AG09319 (cell line): ENCODE measurements at regions not wholly inside any gene's neighbourhood (a gene's known extent, or its start where the extent isn't known, plus 50 kb on each side); places are given as distances from the start of the nearest gene placed in this dataset.

Experiments used
- DNase-seq: peaks from one replicate; pipeline ENCODE4 v3.0.0-alpha.2; 2010; ENCODE audit warnings: low read depth; ENCODE audit errors: extremely low read depth
- CTCF ChIP-seq: IDR thresholded peaks from 2 replicates; pipeline ENCODE4 v1.5.1; 2011; ENCODE audit warnings: low read depth, mild to moderate bottlenecking, inconsistent platforms, low read length, moderate library complexity

GRCh38 chr15:85865070-85865684 lies 70.5 kb upstream of the KLHL25 start:
- no peak for DNase-seq
- peak; percentile 58 for TF ChIP-seq CTCF

- no peak for TF ChIP-seq CTCF
- no peak for DNase-seq
Measured at GRCh38 chr15:85867250-85867649, 72.5 kb upstream of the KLHL25 start.

- no peak for TF ChIP-seq CTCF
- DNase-seq: no peak
Measured at GRCh38 chr15:85869124-85869523, 74.4 kb upstream of the KLHL25 start.

- TF ChIP-seq CTCF: no peak
- DNase-seq: no peak
Measured at GRCh38 chr15:85870216-85871014, 75.7 kb upstream of the KLHL25 start.

GRCh38 chr15:85871545-85871944 lies 76.8 kb upstream of the KLHL25 start:
- no peak for TF ChIP-seq CTCF
- DNase-seq: no peak

- no peak for TF ChIP-seq CTCF
- no peak for DNase-seq
Measured at GRCh38 chr15:85872125-85872524, 77.4 kb upstream of the KLHL25 start.

- no peak for DNase-seq
- no peak for TF ChIP-seq CTCF
Measured at GRCh38 chr15:85874236-85874635, 79.5 kb upstream of the KLHL25 start.
